Sigmoid colon (tissue), 4 donors: ENCODE measurements at regions not wholly inside any gene's neighbourhood (a gene's known extent, or its start where the extent isn't known, plus 50 kb on each side); places are given as distances from the start of the nearest gene placed in this dataset.

Experiments used
- CTCF ChIP-seq, 4 experiments: fragments of 450-650 bp in 3 of 4; fragments of 200-600 bp in 1 of 4; IDR thresholded peaks; one replicate each; pipeline ENCODE4 v1.5.1; 2016 to 2019; ENCODE audit warnings: antibody characterized with exemption in 4 of 4, mild to moderate bottlenecking in 3 of 4, moderate library complexity in 2 of 4
- POLR2AphosphoS5 ChIP-seq, 4 donors: sonication (generic); formaldehyde crosslinking; IDR thresholded peaks; one replicate each; pipeline ENCODE4 v1.6.1; 2017; ENCODE audit warnings: antibody characterized with exemption in 4 of 4

GRCh38 chr10:30114401-30114800 lies 55.0 kb upstream of the JCAD start:
- TF ChIP-seq CTCF (IDR thresholded peaks at IDR 0.05): no peak
- TF ChIP-seq POLR2AphosphoS5 (IDR thresholded peaks at IDR 0.05): no peak
